ENCODE measurements at regions not wholly inside any gene's neighbourhood (a gene's known extent, or its start where the extent isn't known, plus 50 kb on each side); places are given as distances from the start of the nearest gene placed in this dataset.

DNA sequence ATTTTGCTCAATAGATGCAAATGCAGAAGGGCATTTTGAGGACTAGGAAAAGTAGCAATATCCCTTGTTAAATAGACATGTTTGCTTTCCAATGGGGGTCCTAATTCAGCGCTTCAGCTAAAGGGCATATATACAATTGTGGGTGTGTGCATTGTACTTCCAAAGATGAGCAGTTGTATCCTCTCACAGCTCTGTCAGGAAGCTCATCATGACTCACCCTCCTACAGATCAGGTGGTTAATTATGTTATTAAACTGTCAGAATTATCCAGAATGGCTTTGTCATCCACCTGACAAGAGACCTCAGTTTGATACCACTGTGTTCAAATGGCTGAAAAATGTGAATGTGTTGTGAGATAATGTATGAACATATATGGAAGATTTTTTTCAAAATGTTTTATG, 252.2 kb upstream of the MTNR1B start:
- Histone ChIP-seq H3K36me3 (replicated peaks in 1 of 2; ENCODE audit: control insufficient read depth in 1 of 2, insufficient read depth in 2 of 2, low read length in 1 of 2) (no peaks in the 10 kb centered on the region), H3K4me1 (ENCODE audit: control insufficient read depth in 1 of 2, insufficient read depth in 2 of 2, low read depth in 1 of 2, low read length in 1 of 2) (peaks cover 0 to 1% of the 10 kb centered on the region in 2 experiments; a peak in 2 of 4 replicates), H3F3A (replicated peaks; ENCODE audit: insufficient read depth) (no peaks in the 10 kb centered on the region), H3K9me3 (no peaks in the 10 kb centered on the region), H3K27me3 (ENCODE audit: insufficient read depth) (no peaks in the 10 kb centered on the region), H4K20me1 (ENCODE audit: insufficient read depth) (no peaks in the 10 kb centered on the region), H3K4me3 (ENCODE audit: low read depth in 2 of 2, low read length in 1 of 2) (no peak overlapping the region), H3K9ac (no peak overlapping the region), H3K4me2 (no peak overlapping the region), H2AFZ (ENCODE audit: low read depth) (no peak overlapping the region), H3K9me2 (no peaks in the 10 kb centered on the region), H3K27ac (ENCODE audit: low read depth in 2 of 2, low read length in 1 of 2) (no peak overlapping the region), H3K79me2 (ENCODE audit: insufficient read depth) (no peaks in the 10 kb centered on the region)
- DNase-seq = no peak
- POLR2A ChIA-PET = no interaction called here
- no peak for TF ChIP-seq TEAD4 (IDR thresholded peaks at IDR 0.05; ENCODE audit: borderline replicate concordance, insufficient read depth)
- TF ChIP-seq MXI1 (IDR thresholded peaks at IDR 0.05; ENCODE audit: low read depth, low read length) = no peak
- TF ChIP-seq RCOR1 (IDR thresholded peaks at IDR 0.05; ENCODE audit: low read length) = no peak
- TF ChIP-seq, protein P1, sequence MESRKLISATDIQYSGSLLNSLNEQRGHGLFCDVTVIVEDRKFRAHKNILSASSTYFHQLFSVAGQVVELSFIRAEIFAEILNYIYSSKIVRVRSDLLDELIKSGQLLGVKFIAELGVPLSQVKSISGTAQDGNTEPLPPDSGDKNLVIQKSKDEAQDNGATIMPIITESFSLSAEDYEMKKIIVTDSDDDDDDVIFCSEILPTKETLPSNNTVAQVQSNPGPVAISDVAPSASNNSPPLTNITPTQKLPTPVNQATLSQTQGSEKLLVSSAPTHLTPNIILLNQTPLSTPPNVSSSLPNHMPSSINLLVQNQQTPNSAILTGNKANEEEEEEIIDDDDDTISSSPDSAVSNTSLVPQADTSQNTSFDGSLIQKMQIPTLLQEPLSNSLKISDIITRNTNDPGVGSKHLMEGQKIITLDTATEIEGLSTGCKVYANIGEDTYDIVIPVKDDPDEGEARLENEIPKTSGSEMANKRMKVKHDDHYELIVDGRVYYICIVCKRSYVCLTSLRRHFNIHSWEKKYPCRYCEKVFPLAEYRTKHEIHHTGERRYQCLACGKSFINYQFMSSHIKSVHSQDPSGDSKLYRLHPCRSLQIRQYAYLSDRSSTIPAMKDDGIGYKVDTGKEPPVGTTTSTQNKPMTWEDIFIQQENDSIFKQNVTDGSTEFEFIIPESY (IDR thresholded peaks at IDR 0.05; ENCODE audit: borderline replicate concordance, low read depth) = no peak
- TF ChIP-seq, protein P2, sequence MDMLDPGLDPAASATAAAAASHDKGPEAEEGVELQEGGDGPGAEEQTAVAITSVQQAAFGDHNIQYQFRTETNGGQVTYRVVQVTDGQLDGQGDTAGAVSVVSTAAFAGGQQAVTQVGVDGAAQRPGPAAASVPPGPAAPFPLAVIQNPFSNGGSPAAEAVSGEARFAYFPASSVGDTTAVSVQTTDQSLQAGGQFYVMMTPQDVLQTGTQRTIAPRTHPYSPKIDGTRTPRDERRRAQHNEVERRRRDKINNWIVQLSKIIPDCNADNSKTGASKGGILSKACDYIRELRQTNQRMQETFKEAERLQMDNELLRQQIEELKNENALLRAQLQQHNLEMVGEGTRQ (IDR thresholded peaks at IDR 0.05; ENCODE audit: borderline replicate concordance, low read depth, low read length) = no peak
- TF ChIP-seq SMC3 (IDR thresholded peaks at IDR 0.05; ENCODE audit: low read depth, low read length) = no peak
- TF ChIP-seq ELF1 (IDR thresholded peaks at IDR 0.05) = no peak
- no peak for TF ChIP-seq RXRA (IDR thresholded peaks at IDR 0.05; ENCODE audit: borderline replicate concordance, low read depth)
- TF ChIP-seq, protein P3, sequence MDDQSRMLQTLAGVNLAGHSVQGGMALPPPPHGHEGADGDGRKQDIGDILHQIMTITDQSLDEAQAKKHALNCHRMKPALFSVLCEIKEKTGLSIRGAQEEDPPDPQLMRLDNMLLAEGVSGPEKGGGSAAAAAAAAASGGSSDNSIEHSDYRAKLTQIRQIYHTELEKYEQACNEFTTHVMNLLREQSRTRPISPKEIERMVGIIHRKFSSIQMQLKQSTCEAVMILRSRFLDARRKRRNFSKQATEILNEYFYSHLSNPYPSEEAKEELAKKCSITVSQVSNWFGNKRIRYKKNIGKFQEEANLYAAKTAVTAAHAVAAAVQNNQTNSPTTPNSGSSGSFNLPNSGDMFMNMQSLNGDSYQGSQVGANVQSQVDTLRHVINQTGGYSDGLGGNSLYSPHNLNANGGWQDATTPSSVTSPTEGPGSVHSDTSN (IDR thresholded peaks at IDR 0.05) = no peak
- TF ChIP-seq, protein P4, sequence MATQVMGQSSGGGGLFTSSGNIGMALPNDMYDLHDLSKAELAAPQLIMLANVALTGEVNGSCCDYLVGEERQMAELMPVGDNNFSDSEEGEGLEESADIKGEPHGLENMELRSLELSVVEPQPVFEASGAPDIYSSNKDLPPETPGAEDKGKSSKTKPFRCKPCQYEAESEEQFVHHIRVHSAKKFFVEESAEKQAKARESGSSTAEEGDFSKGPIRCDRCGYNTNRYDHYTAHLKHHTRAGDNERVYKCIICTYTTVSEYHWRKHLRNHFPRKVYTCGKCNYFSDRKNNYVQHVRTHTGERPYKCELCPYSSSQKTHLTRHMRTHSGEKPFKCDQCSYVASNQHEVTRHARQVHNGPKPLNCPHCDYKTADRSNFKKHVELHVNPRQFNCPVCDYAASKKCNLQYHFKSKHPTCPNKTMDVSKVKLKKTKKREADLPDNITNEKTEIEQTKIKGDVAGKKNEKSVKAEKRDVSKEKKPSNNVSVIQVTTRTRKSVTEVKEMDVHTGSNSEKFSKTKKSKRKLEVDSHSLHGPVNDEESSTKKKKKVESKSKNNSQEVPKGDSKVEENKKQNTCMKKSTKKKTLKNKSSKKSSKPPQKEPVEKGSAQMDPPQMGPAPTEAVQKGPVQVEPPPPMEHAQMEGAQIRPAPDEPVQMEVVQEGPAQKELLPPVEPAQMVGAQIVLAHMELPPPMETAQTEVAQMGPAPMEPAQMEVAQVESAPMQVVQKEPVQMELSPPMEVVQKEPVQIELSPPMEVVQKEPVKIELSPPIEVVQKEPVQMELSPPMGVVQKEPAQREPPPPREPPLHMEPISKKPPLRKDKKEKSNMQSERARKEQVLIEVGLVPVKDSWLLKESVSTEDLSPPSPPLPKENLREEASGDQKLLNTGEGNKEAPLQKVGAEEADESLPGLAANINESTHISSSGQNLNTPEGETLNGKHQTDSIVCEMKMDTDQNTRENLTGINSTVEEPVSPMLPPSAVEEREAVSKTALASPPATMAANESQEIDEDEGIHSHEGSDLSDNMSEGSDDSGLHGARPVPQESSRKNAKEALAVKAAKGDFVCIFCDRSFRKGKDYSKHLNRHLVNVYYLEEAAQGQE (IDR thresholded peaks at IDR 0.05; ENCODE audit: low read depth, low read length) = no peak
- CTCF ChIA-PET = interaction anchor here (1.2 to 1.3 kb wide), 2 partner anchors 19 kb away, joined by 3 to 5 read pairs; no protein-coding TSS in a partner anchor
- 70% methylated on average over 1 of the region's 1 CpG for WGBS (ENCODE audit: low lambda C conversion rate)

Data from SK-N-SH (cell line).